Coronary artery (tissue), 2 donors: ENCODE measurements at regions not wholly inside any gene's neighbourhood (a gene's known extent, or its start where the extent isn't known, plus 50 kb on each side); places are given as distances from the start of the nearest gene placed in this dataset.

ENCODE experiments used
- DNase-seq: peaks from one replicate; pipeline ENCODE4 v3.0.0-alpha.2; 2017; ENCODE audit warnings: low spot score
- H3K27ac ChIP-seq, 2 donors: fragments of 200-600 bp; sonication (generic); one replicate each; pipeline ENCODE4 v1.5.1; 2016 to 2019
- H3K4me3 ChIP-seq: fragments of 200-600 bp; sonication (generic); 2 replicates; pipeline ENCODE4 v1.5.1; 2016; ENCODE audit warnings: mild to moderate bottlenecking, moderate library complexity
- CTCF ChIP-seq: fragments of 200-600 bp; sonication (generic); IDR thresholded peaks from one replicate; pipeline ENCODE4 v1.5.1; 2019; ENCODE audit warnings: antibody characterized with exemption

- no peak for TF ChIP-seq CTCF
- Histone ChIP-seq H3K27ac (no peak overlapping the region), H3K4me3 (no peak overlapping the region)
- DNase-seq, result no peak
These were observed 456.1 kb upstream of the GBE1 start for GRCh38 chr3:82217571-82217970.

- Histone ChIP-seq H3K27ac (no peak overlapping the region), H3K4me3 (no peak overlapping the region)
- no peak for TF ChIP-seq CTCF
- DNase-seq, result no peak
These were observed 446.7 kb upstream of the GBE1 start for GRCh38 chr3:82208002-82208710.

GRCh38 chr3:82202269-82202668 is 440.8 kb upstream of the GBE1 start:
- DNase-seq, result no peak
- no peak overlapping the region for H3K4me3 ChIP-seq
- H3K27ac ChIP-seq, result no peak overlapping the region
- no peak for TF ChIP-seq CTCF

GRCh38 chr3:82201316-82201715 is 439.9 kb upstream of the GBE1 start:
- DNase-seq, result no peak
- H3K27ac ChIP-seq, result no peak overlapping the region
- H3K4me3 ChIP-seq, result no peak overlapping the region
- TF ChIP-seq CTCF, result no peak

GRCh38 chr3:82198009-82198408 is 436.6 kb upstream of the GBE1 start:
- H3K27ac ChIP-seq, result no peak overlapping the region
- no peak for TF ChIP-seq CTCF
- DNase-seq, result no peak

GRCh38 chr3:82196645-82197044 is 435.2 kb upstream of the GBE1 start:
- Histone ChIP-seq H3K27ac (no peak overlapping the region), H3K4me3 (no peak overlapping the region)
- DNase-seq, result no peak
- TF ChIP-seq CTCF, result no peak

More at GRCh38 chr3:82198009-82198408, 436.6 kb upstream of the GBE1 start:
- H3K4me3 ChIP-seq, result no peak overlapping the region

GRCh38 chr3:82194870-82195269 is 433.4 kb upstream of the GBE1 start:
- H3K4me3 ChIP-seq, result no peak overlapping the region
- TF ChIP-seq CTCF, result no peak
- H3K27ac ChIP-seq, result no peak overlapping the region
- no peak for DNase-seq
